Smooth muscle cell (in vitro differentiated cells): ENCODE measurements at regions not wholly inside any gene's neighbourhood (a gene's known extent, or its start where the extent isn't known, plus 50 kb on each side); places are given as distances from the start of the nearest gene placed in this dataset.
A peak's percentile ranks its signal among the peaks of the same experiment; 100 is the strongest.

ENCODE experiments used
- DNase-seq: peaks from one replicate; lab custom pipeline; 2025; ENCODE audit not compliant: unreplicated experiment; lab: John Stamatoyannopoulos, UW
- H2AFZ ChIP-seq: fragments of 200-600 bp; sonication (generic); 2 replicates; pipeline ENCODE4 v1.6.0; 2016; ENCODE audit warnings: antibody characterized with exemption, low read depth, mild to moderate bottlenecking
- H3F3A ChIP-seq: fragments of 200-600 bp; sonication (generic); 2 replicates; pipeline ENCODE4 v1.6.0; 2017; ENCODE audit warnings: antibody characterized with exemption, low read depth
- H3K27ac ChIP-seq: fragments of 200-600 bp; sonication (generic); 2 replicates; pipeline ENCODE4 v1.5.1; 2016; ENCODE audit warnings: low read depth, mild to moderate bottlenecking
- H3K27me3 ChIP-seq: fragments of 200-600 bp; sonication (generic); 2 replicates; pipeline ENCODE4 v1.6.1; 2016; ENCODE audit warnings: low read depth, mild to moderate bottlenecking
- H3K36me3 ChIP-seq: fragments of 200-600 bp; sonication (generic); 2 replicates; pipeline ENCODE4 v1.5.1; 2016; ENCODE audit warnings: low read depth
- H3K4me1 ChIP-seq: fragments of 200-600 bp; sonication (generic); 2 replicates; pipeline ENCODE4 v1.5.1; 2016; ENCODE audit warnings: low read depth
- H3K4me2 ChIP-seq: fragments of 200-600 bp; sonication (generic); 2 replicates; pipeline ENCODE4 v1.6.0; 2016; ENCODE audit warnings: mild to moderate bottlenecking
- H3K4me3 ChIP-seq: fragments of 200-600 bp; sonication (generic); 2 replicates; pipeline ENCODE4 v1.5.1; 2016; ENCODE audit warnings: mild to moderate bottlenecking
- H3K79me2 ChIP-seq: fragments of 200-600 bp; sonication (generic); 2 replicates; pipeline ENCODE4 v1.6.0; 2016; ENCODE audit warnings: low read depth, mild to moderate bottlenecking
- H3K9ac ChIP-seq: fragments of 200-600 bp; sonication (generic); 2 replicates; pipeline ENCODE4 v1.6.0; 2016; ENCODE audit warnings: low read depth
- H3K9me3 ChIP-seq: fragments of 200-600 bp; sonication (generic); replicated peaks from 2 replicates; pipeline ENCODE4 v1.5.1; 2016; ENCODE audit warnings: low read depth
- H4K20me1 ChIP-seq: fragments of 200-600 bp; sonication (generic); 2 replicates; pipeline ENCODE4 v1.6.0; 2016; ENCODE audit warnings: low read depth
- CTCF ChIP-seq: fragments of 200-600 bp; sonication (generic); IDR thresholded peaks from 2 replicates; pipeline ENCODE4 v1.5.1; 2017; ENCODE audit warnings: borderline replicate concordance, mild to moderate bottlenecking, antibody characterized with exemption; ENCODE audit not compliant: insufficient read depth, poor library complexity, severe bottlenecking
- WGBS: methylation state at CpG from one replicate; pipeline ENCODE4 v1.1.7; 2016; ENCODE audit warnings: low lambda C conversion rate; 5-methylcytosine and 5-hydroxymethylcytosine counted together

- WGBS: 85% methylated on average over 2 of the region's 2 CpGs
These were observed 169.1 kb upstream of the TRIB2 start for GRCh38 chr2:12547566-12548170.

GRCh38 chr2:12548906-12549305 is 167.8 kb upstream of the TRIB2 start:
- Histone ChIP-seq H4K20me1 (no peaks in the 10 kb centered on the region), H3K27me3 (no peaks in the 10 kb centered on the region), H3F3A (no peaks in the 10 kb centered on the region), H2AFZ (peak overlapping the region; percentile 43), H3K9ac (no peak overlapping the region), H3K4me1 (peaks cover 16% of the 10 kb centered on the region), H3K79me2 (no peaks in the 10 kb centered on the region), H3K36me3 (no peaks in the 10 kb centered on the region), H3K4me2 (no peak overlapping the region), H3K9me3 (no peaks in the 10 kb centered on the region), H3K27ac (no peak overlapping the region), H3K4me3 (no peak overlapping the region)
- TF ChIP-seq CTCF: no peak
- WGBS: 44% methylated on average over 4 of the region's 4 CpGs
- DNase-seq: no peak

More at GRCh38 chr2:12547566-12548170, 169.1 kb upstream of the TRIB2 start:
- H3K9me3 ChIP-seq: no peaks in the 10 kb centered on the region
- no peak overlapping the region for H2AFZ ChIP-seq
- no peak overlapping the region for H3K4me2 ChIP-seq
- no peaks in the 10 kb centered on the region for H4K20me1 ChIP-seq
- no peak for DNase-seq
- no peaks in the 10 kb centered on the region for H3K36me3 ChIP-seq
- H3K79me2 ChIP-seq: no peaks in the 10 kb centered on the region
- H3K27ac ChIP-seq: no peak overlapping the region
- H3K27me3 ChIP-seq: no peaks in the 10 kb centered on the region
- no peak overlapping the region for H3K4me3 ChIP-seq
- H3K4me1 ChIP-seq: peaks cover 13% of the 10 kb centered on the region
- H3K9ac ChIP-seq: no peak overlapping the region
- H3F3A ChIP-seq: no peaks in the 10 kb centered on the region
- peak; percentile 3 for TF ChIP-seq CTCF

GRCh38 chr2:12549641-12550040 is 167.1 kb upstream of the TRIB2 start:
- Histone ChIP-seq H3F3A (no peaks in the 10 kb centered on the region), H3K9me3 (no peaks in the 10 kb centered on the region), H3K36me3 (no peaks in the 10 kb centered on the region), H3K9ac (no peak overlapping the region), H2AFZ (no peak overlapping the region), H4K20me1 (no peaks in the 10 kb centered on the region), H3K27ac (no peak overlapping the region), H3K4me2 (peak overlapping the region; percentile 2), H3K4me3 (no peak overlapping the region), H3K79me2 (no peaks in the 10 kb centered on the region), H3K27me3 (no peaks in the 10 kb centered on the region), H3K4me1 (peaks cover 22% of the 10 kb centered on the region)
- TF ChIP-seq CTCF: no peak
- WGBS: 60% methylated on average over 2 of the region's 2 CpGs
- no peak for DNase-seq

- TF ChIP-seq CTCF: no peak
- Histone ChIP-seq H4K20me1 (no peaks in the 10 kb centered on the region), H3K9ac (no peak overlapping the region), H3K4me3 (no peak overlapping the region), H3K79me2 (no peaks in the 10 kb centered on the region), H3F3A (peaks cover 13% of the 10 kb centered on the region), H3K4me2 (no peak overlapping the region), H3K27me3 (no peaks in the 10 kb centered on the region), H3K27ac (no peak overlapping the region), H3K4me1 (peaks cover 43% of the 10 kb centered on the region), H3K36me3 (no peaks in the 10 kb centered on the region), H3K9me3 (no peaks in the 10 kb centered on the region), H2AFZ (no peak overlapping the region)
- DNase-seq: no peak
- 98% methylated on average over 7 of the region's 7 CpGs for WGBS
These were observed 164.6 kb upstream of the TRIB2 start for GRCh38 chr2:12552092-12552491.
